GM21423 (cell line): ENCODE measurements at regions not wholly inside any gene's neighbourhood (a gene's known extent, or its start where the extent isn't known, plus 50 kb on each side); places are given as distances from the start of the nearest gene placed in this dataset.
"Not testable (repeated sequence)": the region's sequence is repeated elsewhere in the genome, so short reads cannot be mapped to it uniquely, and the experiment has no call there.

ENCODE experiments used
- ATAC-seq: cut with Tn5 transposase; IDR thresholded peaks from one replicate; pipeline ENCODE4 v1.9.1; 2021; ENCODE audit warnings: mild to moderate bottlenecking, moderate library complexity; ENCODE audit not compliant: unreplicated experiment

- peak; percentile 95 for ATAC-seq
Measured at GRCh38 chr5:90338712-90339372, 70.7 kb downstream of the CETN3 start.

GRCh38 chr5:90337449-90338052, 72.0 kb downstream of the CETN3 start:
- no peak for ATAC-seq

- ATAC-seq: no peak
Measured at GRCh38 chr5:90336752-90337151, 72.8 kb downstream of the CETN3 start.

GRCh38 chr5:90334741-90335140, 74.8 kb downstream of the CETN3 start:
- ATAC-seq: no peak

- no peak for ATAC-seq
Measured at GRCh38 chr5:90329911-90330310, 79.6 kb downstream of the CETN3 start.

- no peak for ATAC-seq
Measured at GRCh38 chr5:90326995-90327394, 82.6 kb downstream of the CETN3 start.

GRCh38 chr5:90325093-90325492, 84.5 kb downstream of the CETN3 start:
- no peak for ATAC-seq

GRCh38 chr5:90320348-90320747, 89.2 kb downstream of the CETN3 start:
- ATAC-seq: not testable (repeated sequence)

GRCh38 chr5:90312027-90312426, 97.5 kb downstream of the CETN3 start:
- no peak for ATAC-seq

GRCh38 chr5:90311401-90311800, 98.2 kb downstream of the CETN3 start:
- no peak for ATAC-seq

GRCh38 chr5:90308787-90309585, 100.6 kb downstream of the CETN3 start:
- no peak for ATAC-seq

- no peak for ATAC-seq
Measured at GRCh38 chr5:90307782-90308181, 101.8 kb downstream of the CETN3 start.

- ATAC-seq: no peak
Measured at GRCh38 chr5:90307322-90307721, 102.2 kb downstream of the CETN3 start.

- no peak for ATAC-seq
Measured at GRCh38 chr5:90306613-90307012, 102.9 kb downstream of the CETN3 start.

- ATAC-seq: no peak
Measured at GRCh38 chr5:90305041-90305720, 104.4 kb downstream of the CETN3 start.

GRCh38 chr5:90301248-90301647, 108.3 kb downstream of the CETN3 start:
- ATAC-seq: peak; percentile 66

GRCh38 chr5:90297045-90297764, 112.4 kb downstream of the CETN3 start:
- no peak for ATAC-seq

GRCh38 chr5:90294604-90295003, 115.0 kb downstream of the CETN3 start:
- no peak for ATAC-seq

GRCh38 chr5:90293931-90294330, 115.6 kb downstream of the CETN3 start:
- ATAC-seq: no peak

GRCh38 chr5:90290648-90291047, 118.9 kb downstream of the CETN3 start:
- no peak for ATAC-seq

- no peak for ATAC-seq
Measured at GRCh38 chr5:90289837-90290236, 119.7 kb downstream of the CETN3 start.
